Trophoblast cell (in vitro differentiated cells and primary cell): ENCODE measurements at regions not wholly inside any gene's neighbourhood (a gene's known extent, or its start where the extent isn't known, plus 50 kb on each side); places are given as distances from the start of the nearest gene placed in this dataset.
"Not testable (repeated sequence)": the region's sequence is repeated elsewhere in the genome, so short reads cannot be mapped to it uniquely, and the experiment has no call there.

Source experiments
- DNase-seq, 2 donors: peaks; one replicate each; pipeline ENCODE4 v3.0.0-alpha.2; 2016
- H2AFZ ChIP-seq: 2 replicates; pipeline ENCODE4 v1.6.1; 2013; ENCODE audit warnings: low read length, moderate library complexity, mild to moderate bottlenecking; ENCODE audit not compliant: insufficient read depth, poor library complexity
- H2AK5ac ChIP-seq: 2 replicates; pipeline ENCODE4 v1.6.1; 2013; ENCODE audit warnings: mild to moderate bottlenecking, low read length
- H2BK120ac ChIP-seq: 2 replicates; pipeline ENCODE4 v1.6.1; 2013; ENCODE audit warnings: low read length, mild to moderate bottlenecking, moderate library complexity; ENCODE audit not compliant: insufficient read depth, poor library complexity
- H2BK12ac ChIP-seq: 2 replicates; pipeline ENCODE4 v1.6.1; 2013; ENCODE audit warnings: mild to moderate bottlenecking, low read length, moderate library complexity
- H2BK5ac ChIP-seq: 2 replicates; pipeline ENCODE4 v1.6.1; 2013; ENCODE audit warnings: low read length, low read depth, moderate library complexity, mild to moderate bottlenecking; ENCODE audit not compliant: poor library complexity
- H3K14ac ChIP-seq: 2 replicates; pipeline ENCODE4 v1.6.1; 2013; ENCODE audit warnings: mild to moderate bottlenecking, low read length
- H3K18ac ChIP-seq: 2 replicates; pipeline ENCODE4 v1.6.1; 2013; ENCODE audit warnings: mild to moderate bottlenecking, low read length
- H3K23ac ChIP-seq: 2 replicates; pipeline ENCODE4 v1.6.1; 2013; ENCODE audit warnings: low read length
- H3K27ac ChIP-seq: 2 replicates; pipeline ENCODE4 v1.5.1; 2013; ENCODE audit warnings: low read depth, mild to moderate bottlenecking, inconsistent platforms, low read length, moderate library complexity
- H3K27me3 ChIP-seq: 2 replicates; pipeline ENCODE4 v1.6.1; 2013; ENCODE audit warnings: inconsistent platforms, mild to moderate bottlenecking, low read length, moderate library complexity; ENCODE audit not compliant: insufficient read depth
- H3K36me3 ChIP-seq, 2 experiments: 1 replicate in 1 of 2; 2 replicates in 1 of 2; pipeline ENCODE4 v1.6.1; 2013; ENCODE audit warnings: low read length in 2 of 2, mild to moderate bottlenecking in 2 of 2, moderate library complexity in 1 of 2; ENCODE audit not compliant: insufficient read depth in 2 of 2, control insufficient read depth in 1 of 2
- H3K4ac ChIP-seq: 2 replicates; pipeline ENCODE4 v1.6.1; 2013; ENCODE audit warnings: low read depth, mild to moderate bottlenecking, low read length, moderate library complexity
- H3K4me1 ChIP-seq, 2 experiments: 1 replicate in 1 of 2; 2 replicates in 1 of 2; pipeline ENCODE4 v1.6.1; 2013; ENCODE audit warnings: low read length in 2 of 2, mild to moderate bottlenecking in 2 of 2, moderate library complexity in 1 of 2; ENCODE audit not compliant: insufficient read depth in 2 of 2, control insufficient read depth in 1 of 2
- H3K4me2 ChIP-seq: 2 replicates; pipeline ENCODE4 v1.6.1; 2013; ENCODE audit warnings: inconsistent platforms, mild to moderate bottlenecking, low read length, moderate library complexity
- H3K4me3 ChIP-seq: 2 replicates; pipeline ENCODE4 v1.5.1; 2013; ENCODE audit warnings: mild to moderate bottlenecking, low read depth, low read length, inconsistent platforms
- H3K79me1 ChIP-seq: one replicate; pipeline ENCODE4 v1.6.1; 2013; ENCODE audit warnings: low read length
- H3K79me2 ChIP-seq: 2 replicates; pipeline ENCODE4 v1.6.1; 2013; ENCODE audit warnings: low read length, mild to moderate bottlenecking; ENCODE audit not compliant: control insufficient read depth, insufficient read depth, poor library complexity
- H3K9ac ChIP-seq: 2 replicates; pipeline ENCODE4 v1.6.1; 2013; ENCODE audit warnings: mild to moderate bottlenecking, low read length
- H3K9me3 ChIP-seq: 2 replicates; pipeline ENCODE4 v1.6.1; 2013; ENCODE audit warnings: low read depth, mild to moderate bottlenecking, control low read depth, inconsistent platforms, low read length; ENCODE audit not compliant: insufficient read depth
- H4K12ac ChIP-seq: 2 replicates; pipeline ENCODE4 v1.6.1; 2013; ENCODE audit warnings: low read depth, mild to moderate bottlenecking, low read length, moderate library complexity
- H4K8ac ChIP-seq: 2 replicates; pipeline ENCODE4 v1.6.1; 2013; ENCODE audit warnings: low read depth, mild to moderate bottlenecking, low read length, moderate library complexity
- H4K91ac ChIP-seq: one replicate; pipeline ENCODE4 v1.6.1; 2013; ENCODE audit warnings: low read depth, mild to moderate bottlenecking, low read length, moderate library complexity
- WGBS: extraction: QIAGEN DNeasy Blood & Tissue Kit; methylation state at CpG from one replicate; pipeline ENCODE4 v1.1.7; 2013; ENCODE audit warnings: missing lambda C conversion rate; ENCODE audit not compliant: insufficient read length, insufficient coverage; ENCODE audit errors: extremely low coverage; 5-methylcytosine and 5-hydroxymethylcytosine counted together

DNA sequence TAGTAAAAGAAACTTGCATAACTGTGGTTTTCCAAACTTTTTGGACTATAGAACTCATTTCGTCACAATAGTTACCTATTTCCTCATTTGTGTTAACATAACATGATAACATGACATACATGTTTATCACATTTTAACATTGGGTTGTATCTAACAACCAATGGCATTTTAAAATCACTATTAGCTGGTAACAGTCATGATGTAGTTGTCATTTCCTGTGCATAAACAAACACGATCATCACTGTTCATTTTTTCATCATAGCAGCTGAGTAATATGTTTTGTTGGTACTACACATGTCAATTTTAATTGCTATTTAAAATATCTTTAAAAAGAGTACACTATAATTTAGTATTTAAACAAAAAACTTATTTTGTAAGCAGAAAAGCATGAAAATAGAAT lies 402.4 kb downstream of the SATB2 start:
- Histone ChIP-seq H3K79me1 (no peaks in the 10 kb centered on the region), H3K9ac (no peak overlapping the region), H3K4me1 (no peaks in the 10 kb centered on the region), H2AFZ (no peak overlapping the region), H4K12ac (no peak overlapping the region), H2BK12ac (no peak overlapping the region), H3K79me2 (no peaks in the 10 kb centered on the region), H2AK5ac (no peak overlapping the region), H3K27me3 (no peaks in the 10 kb centered on the region), H3K18ac (no peak overlapping the region), H3K4ac (no peak overlapping the region), H4K91ac (no peak overlapping the region), H4K8ac (no peak overlapping the region), H3K4me2 (no peak overlapping the region), H2BK5ac (no peak overlapping the region), H3K36me3 (no peaks in the 10 kb centered on the region), H2BK120ac (no peak overlapping the region), H3K27ac (no peak overlapping the region), H3K4me3 (no peak overlapping the region), H3K9me3 (no peaks in the 10 kb centered on the region), H3K14ac (no peak overlapping the region), H3K23ac (no peak overlapping the region)
- no CpG with 5 or more reads among the region's 2 CpGs for WGBS
- DNase-seq = no peak

DNA sequence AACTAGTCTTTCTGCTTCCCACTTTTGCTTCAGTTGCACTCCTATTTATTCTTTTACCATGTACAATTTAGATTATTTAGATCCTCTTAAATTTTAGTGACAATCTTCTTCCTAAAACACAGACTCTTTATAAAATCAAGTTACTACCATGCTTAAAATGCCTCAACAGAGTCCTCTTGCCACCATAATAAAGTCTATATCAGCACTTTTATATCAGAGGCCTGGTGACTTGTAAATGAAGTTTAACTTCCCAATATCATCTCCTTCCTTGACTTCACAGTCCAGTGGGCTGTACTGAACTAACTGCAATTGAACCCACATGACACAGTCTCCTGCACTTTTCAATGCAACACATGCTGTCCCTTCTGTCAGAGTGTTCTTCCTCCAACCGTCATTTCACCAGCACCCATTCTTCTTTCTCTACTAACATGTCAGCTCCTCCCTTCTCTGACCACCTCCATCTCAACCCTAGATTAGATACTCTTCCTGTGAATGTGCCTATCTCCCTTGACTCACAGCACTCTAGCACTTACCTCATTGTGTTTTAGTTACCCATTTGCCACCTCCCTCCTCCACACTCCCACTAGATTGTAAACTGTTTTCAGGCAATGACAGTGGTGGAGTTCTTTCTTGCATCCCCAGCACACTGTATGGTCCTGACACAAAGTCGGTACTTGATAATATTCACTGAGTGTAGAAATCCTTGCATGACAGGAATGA lies 414.9 kb downstream of the SATB2 start:
- Histone ChIP-seq H2BK120ac (no peak overlapping the region), H3K4me3 (no peak overlapping the region), H4K12ac (no peak overlapping the region), H3K14ac (no peak overlapping the region), H3K79me2 (no peaks in the 10 kb centered on the region), H3K9ac (peak overlapping the region; percentile 33), H4K91ac (no peak overlapping the region), H3K9me3 (no peaks in the 10 kb centered on the region), H3K79me1 (no peaks in the 10 kb centered on the region), H2BK5ac (no peak overlapping the region), H3K4me1 (no peaks in the 10 kb centered on the region), H4K8ac (no peak overlapping the region), H3K36me3 (no peaks in the 10 kb centered on the region), H2BK12ac (no peak overlapping the region), H3K27ac (no peak overlapping the region), H3K18ac (no peak overlapping the region), H3K27me3 (no peaks in the 10 kb centered on the region), H3K4me2 (no peak overlapping the region), H2AFZ (no peak overlapping the region), H3K4ac (no peak overlapping the region), H2AK5ac (no peak overlapping the region), H3K23ac (peak overlapping the region; percentile 35)
- no peak for DNase-seq
- WGBS = no CpG with 5 or more reads among the region's 2 CpGs

DNA sequence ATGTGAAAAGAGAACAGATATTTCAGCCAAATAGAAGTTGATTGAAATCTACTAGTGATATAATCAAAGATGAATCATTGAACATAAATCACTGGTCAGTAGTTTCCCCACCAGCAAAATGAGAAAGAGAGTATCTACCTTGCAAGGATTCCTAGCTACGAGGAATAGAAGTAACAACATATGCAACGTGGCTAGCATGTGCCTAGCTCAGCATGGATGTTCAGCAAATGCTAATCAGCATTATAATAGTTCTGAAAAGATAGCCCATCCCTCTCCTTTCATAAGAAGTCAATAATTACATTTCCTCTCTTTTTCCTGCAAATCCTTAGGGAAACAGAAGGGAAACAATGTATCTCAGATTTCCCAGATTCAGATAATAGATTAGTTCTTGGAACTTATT lies 417.2 kb downstream of the SATB2 start:
- Histone ChIP-seq H2BK5ac (no peak overlapping the region), H2BK120ac (no peak overlapping the region), H3K23ac (no peak overlapping the region), H3K4me2 (no peak overlapping the region), H3K9me3 (no peaks in the 10 kb centered on the region), H3K18ac (no peak overlapping the region), H3K27ac (no peak overlapping the region), H2BK12ac (no peak overlapping the region), H2AK5ac (no peak overlapping the region), H3K4me1 (no peaks in the 10 kb centered on the region), H4K12ac (no peak overlapping the region), H3K79me1 (no peaks in the 10 kb centered on the region), H3K79me2 (no peaks in the 10 kb centered on the region), H3K4ac (no peak overlapping the region), H3K27me3 (no peaks in the 10 kb centered on the region), H4K91ac (no peak overlapping the region), H3K4me3 (no peak overlapping the region), H3K9ac (no peak overlapping the region), H3K36me3 (no peaks in the 10 kb centered on the region), H3K14ac (no peak overlapping the region), H2AFZ (no peak overlapping the region), H4K8ac (no peak overlapping the region)
- no CpG with 5 or more reads among the region's 2 CpGs for WGBS
- DNase-seq = no peak

DNA sequence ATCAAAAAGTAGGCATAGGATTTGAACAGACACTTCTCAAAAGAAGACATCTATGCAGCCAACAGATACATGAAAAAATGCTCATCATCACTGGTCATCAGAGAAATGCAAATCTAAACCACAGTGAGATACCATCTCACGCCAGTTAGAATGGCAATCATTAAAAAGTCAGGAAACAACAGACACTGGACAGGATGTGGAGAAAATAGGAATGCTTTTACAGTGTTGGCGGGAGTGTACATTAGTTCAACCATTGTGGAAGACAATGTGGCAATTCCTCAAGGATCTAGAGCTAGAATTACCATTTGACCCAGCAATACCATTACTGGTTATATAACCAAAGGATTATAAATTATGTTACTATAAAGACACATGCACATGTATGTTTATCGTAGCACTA lies 424.0 kb downstream of the SATB2 start:
- DNase-seq, H3K4me1 ChIP-seq, H4K8ac ChIP-seq, H3K27ac ChIP-seq, H2BK12ac ChIP-seq, H3K4me3 ChIP-seq, H4K91ac ChIP-seq, H3K36me3 ChIP-seq, H2BK120ac ChIP-seq, H3K18ac ChIP-seq, H3K9me3 ChIP-seq, H2AFZ ChIP-seq, H3K79me1 ChIP-seq, H3K79me2 ChIP-seq, H3K9ac ChIP-seq, H3K23ac ChIP-seq, H2BK5ac ChIP-seq, H4K12ac ChIP-seq, H3K4me2 ChIP-seq, H3K27me3 ChIP-seq, H3K4ac ChIP-seq, H2AK5ac ChIP-seq, H3K14ac ChIP-seq: not testable (repeated sequence)
- no CpG with 5 or more reads among the region's 3 CpGs for WGBS
